ENCODE measurements at regions not wholly inside any gene's neighbourhood (a gene's known extent, or its start where the extent isn't known, plus 50 kb on each side); places are given as distances from the start of the nearest gene placed in this dataset.
"Not testable (repeated sequence)": the region's sequence is repeated elsewhere in the genome, so short reads cannot be mapped to it uniquely, and the experiment has no call there.

DNA sequence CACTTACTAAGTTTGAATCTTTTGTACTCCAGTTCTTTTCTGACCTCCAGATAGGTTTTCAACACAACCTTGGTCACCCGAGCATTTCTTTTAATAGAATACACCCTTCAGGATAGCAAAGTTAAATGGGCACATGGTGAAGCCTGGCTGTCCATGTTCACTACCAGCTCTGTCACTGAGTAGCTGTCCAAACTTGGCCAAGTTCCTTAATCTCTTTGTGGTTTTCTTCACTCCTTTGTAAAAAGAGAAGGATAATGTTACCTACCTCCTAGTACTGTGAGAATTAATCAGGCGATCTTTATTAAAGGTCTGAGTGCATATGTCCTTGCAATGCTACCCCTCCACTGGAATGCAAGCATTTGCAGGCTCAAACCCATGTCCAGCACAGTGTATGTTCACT, 128.1 kb upstream of the PTPRZ1 start:
- DNase-seq (ENCODE audit: low read depth in 2 of 2): no peak

GRCh38 chr7:121744319-121744718, 128.6 kb upstream of the PTPRZ1 start:
- no peak for DNase-seq (ENCODE audit: low read depth in 2 of 2)

GRCh38 chr7:121741896-121742295, 131.1 kb upstream of the PTPRZ1 start:
- no peak for DNase-seq (ENCODE audit: low read depth in 2 of 2)

GRCh38 chr7:121739465-121739864, 133.5 kb upstream of the PTPRZ1 start:
- no peak for DNase-seq (ENCODE audit: low read depth in 2 of 2)

DNA sequence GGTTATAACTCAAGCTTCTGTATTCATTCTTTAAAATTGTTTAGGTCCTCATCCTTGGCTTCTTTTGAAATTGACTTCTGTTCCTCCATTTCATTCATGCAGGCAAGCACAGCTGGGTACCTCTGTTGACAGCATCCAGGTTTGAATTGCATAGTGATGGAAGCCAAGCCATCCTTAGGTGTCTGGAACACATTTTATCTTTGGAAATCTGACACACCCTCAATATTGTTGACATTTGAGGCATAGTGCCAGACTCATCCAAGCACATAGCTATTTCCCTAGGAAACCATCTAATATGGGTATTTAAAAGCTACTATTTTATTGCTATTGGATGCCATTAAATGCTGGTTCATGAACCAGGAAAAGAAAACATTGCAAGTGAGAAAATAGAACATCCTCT, 142.1 kb upstream of the PTPRZ1 start:
- DNase-seq (ENCODE audit: low read depth in 2 of 2): no peak

GRCh38 chr7:121714559-121715303, 158.2 kb upstream of the PTPRZ1 start:
- DNase-seq (ENCODE audit: low read depth in 2 of 2): no peak

DNA sequence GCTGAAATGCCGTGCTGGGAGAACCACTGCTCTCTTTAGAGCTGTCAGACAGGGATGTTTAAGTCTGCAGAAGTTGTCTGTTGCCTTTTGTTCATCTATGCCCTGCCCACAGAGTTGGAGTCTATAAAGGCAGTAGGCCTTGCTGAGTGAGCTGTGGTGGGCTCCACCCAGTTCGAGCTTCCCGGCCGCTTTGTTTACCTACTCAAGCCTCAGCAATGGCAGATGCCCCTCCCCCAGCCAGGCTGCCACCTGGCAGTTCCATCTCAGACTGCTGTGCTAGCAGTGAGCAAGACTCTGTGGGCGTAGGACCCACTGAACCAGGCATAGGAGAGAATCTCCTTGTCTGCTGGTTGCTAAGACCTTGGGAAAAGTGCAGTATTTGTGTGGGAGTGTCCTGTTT, 160.0 kb upstream of the PTPRZ1 start:
- not testable (repeated sequence) for DNase-seq (ENCODE audit: low read depth in 2 of 2)

GRCh38 chr7:121697731-121698316, 175.1 kb upstream of the PTPRZ1 start:
- DNase-seq (ENCODE audit: low read depth in 2 of 2): no peak

- DNase-seq (ENCODE audit: low read depth in 2 of 2): no peak
These were observed 176.0 kb upstream of the PTPRZ1 start for GRCh38 chr7:121696954-121697353.

DNA sequence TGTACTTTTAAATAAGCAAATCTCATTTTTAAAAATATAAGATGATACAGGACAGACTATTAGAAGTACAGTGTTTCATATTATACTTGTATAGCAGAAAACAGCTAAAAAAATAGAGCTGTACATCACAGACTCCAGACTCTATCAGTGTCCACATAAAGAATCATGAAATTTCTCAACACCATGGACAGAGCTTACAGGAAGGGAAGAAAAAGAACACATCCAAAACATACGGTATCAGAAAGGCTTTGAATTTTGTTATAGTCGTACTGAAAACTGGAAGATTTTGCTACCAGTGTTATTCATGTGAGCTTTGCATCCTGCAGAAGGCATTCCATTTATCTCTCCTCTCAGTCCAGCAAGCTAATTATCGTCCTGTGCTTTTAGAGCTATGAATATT, 183.2 kb upstream of the PTPRZ1 start:
- no peak for DNase-seq (ENCODE audit: low read depth in 2 of 2)

DNA sequence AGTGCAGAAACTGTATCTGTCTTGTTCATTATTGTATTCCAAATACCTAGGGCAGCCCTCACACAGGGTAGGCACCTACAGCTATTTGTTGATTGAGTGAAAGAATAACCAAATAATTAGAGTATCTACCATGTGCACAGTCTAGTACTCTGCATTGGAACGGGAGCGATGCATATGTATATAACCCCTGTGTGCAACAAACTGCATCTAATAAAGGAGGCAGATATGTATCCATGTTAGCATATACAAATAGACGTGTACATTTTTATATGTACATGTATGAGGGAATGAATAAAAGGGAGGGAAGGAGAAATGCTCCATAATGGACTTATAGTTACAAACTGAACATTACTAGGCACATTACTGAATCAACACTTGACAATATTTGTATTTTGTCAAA, 191.3 kb upstream of the PTPRZ1 start:
- no peak for DNase-seq (ENCODE audit: low read depth in 2 of 2)

- DNase-seq (ENCODE audit: low read depth in 2 of 2): no peak
These were observed 196.8 kb upstream of the PTPRZ1 start for GRCh38 chr7:121676168-121676567.

DNA sequence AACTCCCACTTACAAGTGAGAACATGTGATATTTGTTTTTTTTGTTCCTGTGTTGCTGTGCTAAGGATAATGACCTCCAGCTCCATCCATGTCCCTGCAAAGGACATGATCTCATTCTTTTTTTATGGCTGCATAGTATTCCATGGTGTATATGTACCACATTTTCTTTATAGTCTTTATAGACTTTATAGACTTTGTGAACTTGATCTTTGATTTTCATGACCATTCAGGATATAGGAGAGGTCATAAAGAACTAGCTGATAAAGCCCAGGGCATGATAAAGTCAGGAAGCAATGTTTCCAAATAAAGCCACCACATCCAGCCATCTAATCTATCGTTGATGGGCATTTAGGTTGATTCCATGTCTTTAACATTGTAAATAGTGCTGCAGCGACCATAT, 198.5 kb upstream of the PTPRZ1 start:
- not testable (repeated sequence) for DNase-seq (ENCODE audit: low read depth in 2 of 2)

DNA sequence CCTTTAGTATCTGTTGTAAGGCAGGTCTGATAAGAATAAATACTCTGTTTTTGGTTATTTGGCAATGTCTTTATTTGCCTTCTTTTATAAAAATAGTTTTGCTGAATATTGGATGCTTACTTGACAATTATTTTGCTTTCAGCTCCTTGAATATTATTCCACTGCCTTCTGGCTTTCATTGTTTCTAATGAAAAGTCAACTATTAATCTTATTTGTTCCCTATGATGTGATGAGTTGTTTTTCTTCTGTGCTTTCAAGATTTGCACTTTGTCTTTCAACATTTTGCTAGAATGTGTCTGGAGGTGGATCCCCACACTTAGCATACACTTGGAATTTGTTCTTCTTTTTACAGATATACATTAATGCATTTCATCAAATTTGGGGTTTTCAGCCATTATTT, 203.8 kb upstream of the PTPRZ1 start:
- no peak for DNase-seq (ENCODE audit: low read depth in 2 of 2)

GRCh38 chr7:121666306-121666705, 206.7 kb upstream of the PTPRZ1 start:
- no peak for DNase-seq (ENCODE audit: low read depth in 2 of 2)

DNA sequence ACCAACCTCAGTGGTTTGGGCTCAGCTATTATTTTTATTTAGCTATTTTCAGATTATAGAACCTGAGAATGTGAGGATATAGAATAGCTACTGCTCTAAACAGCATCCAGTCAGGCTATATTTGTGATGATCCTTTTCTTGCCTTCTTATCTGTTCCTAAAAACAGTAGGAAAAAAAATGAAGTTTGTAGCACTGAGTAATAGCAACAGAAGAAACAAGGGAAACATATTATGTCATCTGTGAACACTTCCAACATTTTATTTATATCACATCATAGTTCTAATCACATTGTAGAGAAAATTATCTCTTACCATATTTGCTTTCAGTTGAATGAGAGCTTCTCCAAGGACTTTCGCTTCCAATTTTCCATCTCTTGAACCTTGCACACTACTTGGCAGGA, 229.6 kb upstream of the PTPRZ1 start:
- DNase-seq (ENCODE audit: low read depth in 2 of 2): no peak

DNA sequence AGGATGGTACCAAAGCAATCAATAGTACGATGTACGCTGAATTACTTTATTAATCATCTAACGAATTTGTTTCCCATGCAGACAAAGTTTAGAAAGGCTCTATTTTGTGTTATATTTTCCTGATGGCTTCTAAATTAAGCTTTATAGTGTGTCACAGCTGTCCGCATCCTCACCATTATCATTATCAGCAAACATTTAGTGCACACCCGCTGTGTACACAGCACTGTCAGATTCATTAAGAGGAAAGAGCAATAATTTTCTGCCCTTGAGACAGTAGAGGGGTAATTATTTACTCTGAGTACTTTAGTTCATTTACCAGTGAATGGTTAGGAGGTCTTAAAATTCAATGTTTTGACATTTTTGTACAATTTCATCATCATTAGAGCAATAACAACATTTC, 233.3 kb upstream of the PTPRZ1 start:
- no peak for DNase-seq (ENCODE audit: low read depth in 2 of 2)

DNA sequence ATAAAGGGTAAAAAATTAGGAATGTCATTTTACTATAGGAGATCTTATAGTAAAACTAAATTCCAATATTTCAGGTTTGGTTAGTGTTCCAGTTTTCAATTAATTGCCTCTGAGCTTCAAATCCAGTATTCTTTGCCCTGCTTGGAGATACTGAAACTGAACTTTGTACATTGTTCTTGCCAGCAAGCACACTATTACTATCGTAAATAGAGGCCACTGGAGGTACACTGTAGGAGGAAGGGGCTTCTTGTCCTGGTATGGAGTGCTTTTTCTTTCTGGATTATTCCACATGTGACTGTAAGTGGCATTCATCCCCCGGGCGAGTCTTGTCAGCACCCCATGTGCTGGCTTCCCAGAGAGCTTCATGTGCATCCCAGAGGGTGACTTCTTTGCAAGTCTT, 234.7 kb upstream of the PTPRZ1 start:
- DNase-seq (ENCODE audit: low read depth in 2 of 2): no peak

GRCh38 chr7:121634356-121634755, 238.2 kb upstream of the FAM3C start:
- no peak for DNase-seq (ENCODE audit: low read depth in 2 of 2)

DNA sequence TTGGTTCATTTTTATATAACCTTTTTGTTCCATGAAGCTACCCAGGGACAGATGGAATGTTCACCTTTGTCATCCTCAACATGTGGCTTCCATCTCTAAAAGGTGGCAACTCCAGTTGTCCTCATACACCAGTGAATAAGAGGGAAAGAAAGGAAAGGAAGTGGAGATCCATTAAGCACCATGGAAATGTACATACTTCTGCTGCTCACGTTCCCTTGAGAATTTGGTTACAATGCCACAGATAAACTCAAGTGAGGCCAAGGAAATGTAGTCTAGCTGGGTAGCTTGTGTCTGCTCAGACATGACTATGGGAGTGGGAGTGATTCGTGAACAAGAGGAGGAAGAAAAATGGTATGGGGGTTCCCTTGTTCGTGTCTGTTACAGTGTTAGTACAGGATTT, 237.1 kb upstream of the FAM3C start:
- DNase-seq (ENCODE audit: low read depth in 2 of 2): no peak

- DNase-seq (ENCODE audit: low read depth in 2 of 2): no peak
These were observed 228.8 kb upstream of the FAM3C start for GRCh38 chr7:121624958-121625357.

GRCh38 chr7:121623130-121623872, 227.2 kb upstream of the FAM3C start:
- no peak for DNase-seq (ENCODE audit: low read depth in 2 of 2)

DNA sequence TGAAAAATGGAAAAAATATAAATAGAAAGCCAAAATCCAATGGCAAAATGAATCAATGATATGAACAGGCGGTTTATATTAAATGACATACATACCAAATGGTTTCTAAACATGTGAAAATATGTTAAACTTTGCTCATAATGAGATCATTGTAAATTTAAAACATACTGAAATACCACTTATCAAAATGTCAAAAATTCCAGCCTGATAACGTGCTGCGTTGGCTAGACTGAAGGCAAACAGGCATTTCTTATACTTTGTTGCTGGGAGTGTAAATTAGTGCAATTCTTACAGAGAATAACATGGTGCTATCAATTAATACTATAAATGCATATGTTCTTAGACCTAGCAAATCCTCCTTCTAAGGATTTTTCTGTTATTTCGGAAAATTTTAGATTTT, 225.8 kb upstream of the FAM3C start:
- DNase-seq (ENCODE audit: low read depth in 2 of 2): no peak

Measured in dermis microvascular lymphatic vessel endothelial cell (primary cell).